Ishikawa (cell line): ENCODE measurements at regions not wholly inside any gene's neighbourhood (a gene's known extent, or its start where the extent isn't known, plus 50 kb on each side); places are given as distances from the start of the nearest gene placed in this dataset.

Experiments used
- CEBPB ChIP-seq: IDR thresholded peaks from 2 replicates; pipeline ENCODE4 v1.6.1; 2012
- FOXM1 ChIP-seq: IDR thresholded peaks from 2 replicates; pipeline ENCODE4 v1.6.1; 2012; ENCODE audit warnings: low read depth, borderline replicate concordance
- MAX ChIP-seq: IDR thresholded peaks from 2 replicates; pipeline ENCODE4 v1.6.1; 2012
- RAD21 ChIP-seq: IDR thresholded peaks from 2 replicates; pipeline ENCODE4 v1.6.1; 2012; ENCODE audit warnings: low read depth
- TF ChIP-seq, protein P1 (sequence below): IDR thresholded peaks from 2 replicates; pipeline ENCODE4 v1.6.1; 2012; ENCODE audit warnings: low read depth, mild to moderate bottlenecking
- TF ChIP-seq, protein P2 (sequence below): IDR thresholded peaks from 2 replicates; pipeline ENCODE4 v1.6.1; 2012

- TF ChIP-seq RAD21 (no peak), FOXM1 (no peak), CEBPB (no peak), MAX (no peak)
- TF ChIP-seq, protein P1, sequence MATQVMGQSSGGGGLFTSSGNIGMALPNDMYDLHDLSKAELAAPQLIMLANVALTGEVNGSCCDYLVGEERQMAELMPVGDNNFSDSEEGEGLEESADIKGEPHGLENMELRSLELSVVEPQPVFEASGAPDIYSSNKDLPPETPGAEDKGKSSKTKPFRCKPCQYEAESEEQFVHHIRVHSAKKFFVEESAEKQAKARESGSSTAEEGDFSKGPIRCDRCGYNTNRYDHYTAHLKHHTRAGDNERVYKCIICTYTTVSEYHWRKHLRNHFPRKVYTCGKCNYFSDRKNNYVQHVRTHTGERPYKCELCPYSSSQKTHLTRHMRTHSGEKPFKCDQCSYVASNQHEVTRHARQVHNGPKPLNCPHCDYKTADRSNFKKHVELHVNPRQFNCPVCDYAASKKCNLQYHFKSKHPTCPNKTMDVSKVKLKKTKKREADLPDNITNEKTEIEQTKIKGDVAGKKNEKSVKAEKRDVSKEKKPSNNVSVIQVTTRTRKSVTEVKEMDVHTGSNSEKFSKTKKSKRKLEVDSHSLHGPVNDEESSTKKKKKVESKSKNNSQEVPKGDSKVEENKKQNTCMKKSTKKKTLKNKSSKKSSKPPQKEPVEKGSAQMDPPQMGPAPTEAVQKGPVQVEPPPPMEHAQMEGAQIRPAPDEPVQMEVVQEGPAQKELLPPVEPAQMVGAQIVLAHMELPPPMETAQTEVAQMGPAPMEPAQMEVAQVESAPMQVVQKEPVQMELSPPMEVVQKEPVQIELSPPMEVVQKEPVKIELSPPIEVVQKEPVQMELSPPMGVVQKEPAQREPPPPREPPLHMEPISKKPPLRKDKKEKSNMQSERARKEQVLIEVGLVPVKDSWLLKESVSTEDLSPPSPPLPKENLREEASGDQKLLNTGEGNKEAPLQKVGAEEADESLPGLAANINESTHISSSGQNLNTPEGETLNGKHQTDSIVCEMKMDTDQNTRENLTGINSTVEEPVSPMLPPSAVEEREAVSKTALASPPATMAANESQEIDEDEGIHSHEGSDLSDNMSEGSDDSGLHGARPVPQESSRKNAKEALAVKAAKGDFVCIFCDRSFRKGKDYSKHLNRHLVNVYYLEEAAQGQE: no peak
- TF ChIP-seq, protein P2, sequence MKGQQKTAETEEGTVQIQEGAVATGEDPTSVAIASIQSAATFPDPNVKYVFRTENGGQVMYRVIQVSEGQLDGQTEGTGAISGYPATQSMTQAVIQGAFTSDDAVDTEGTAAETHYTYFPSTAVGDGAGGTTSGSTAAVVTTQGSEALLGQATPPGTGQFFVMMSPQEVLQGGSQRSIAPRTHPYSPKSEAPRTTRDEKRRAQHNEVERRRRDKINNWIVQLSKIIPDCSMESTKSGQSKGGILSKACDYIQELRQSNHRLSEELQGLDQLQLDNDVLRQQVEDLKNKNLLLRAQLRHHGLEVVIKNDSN: no peak
These were observed 1763.7 kb downstream of the SLITRK1 start for GRCh38 chr13:82118589-82118988.
